Dermis blood vessel endothelial cell (primary cell): ENCODE measurements at regions not wholly inside any gene's neighbourhood (a gene's known extent, or its start where the extent isn't known, plus 50 kb on each side); places are given as distances from the start of the nearest gene placed in this dataset.

Experiments used
- DNase-seq: peaks from one replicate; pipeline ENCODE4 v3.0.0; 2010

DNA sequence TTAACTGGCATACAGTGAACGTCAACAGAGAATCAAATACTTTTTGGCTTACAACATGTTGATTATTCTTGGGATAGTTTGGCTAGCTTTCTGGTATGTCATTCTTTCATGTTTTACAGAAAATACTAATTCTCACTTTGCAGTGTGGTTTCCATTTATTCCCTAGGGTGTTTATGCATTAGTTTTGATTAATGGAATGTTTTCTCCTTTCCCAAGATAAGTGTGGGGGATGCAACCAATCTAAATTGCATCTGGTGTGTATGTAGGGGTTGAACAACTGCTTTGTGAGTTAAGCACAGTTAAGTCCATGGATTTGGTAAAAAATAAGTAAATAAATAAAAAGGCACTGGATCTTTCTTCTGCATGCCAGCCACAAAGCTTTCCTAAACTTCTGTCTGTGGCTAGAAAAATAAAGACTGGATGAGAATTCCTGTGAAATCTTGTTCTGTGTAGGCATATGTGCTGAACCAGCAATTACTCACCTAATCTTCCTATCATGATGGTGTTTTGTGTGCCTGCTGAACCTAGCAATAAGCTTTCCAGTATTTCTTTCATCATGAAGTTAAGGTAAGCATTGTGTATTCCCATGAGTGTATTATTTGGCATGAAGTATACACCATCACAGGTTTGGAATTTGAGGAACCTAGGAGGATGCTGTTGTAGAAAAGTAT lies 50.6 kb upstream of the TENM3 start:
- DNase-seq: no peak

- no peak for DNase-seq
Measured at GRCh38 chr4:182193311-182193710, 49.9 kb upstream of the TENM3 start.
